ENCODE measurements at regions not wholly inside any gene's neighbourhood (a gene's known extent, or its start where the extent isn't known, plus 50 kb on each side); places are given as distances from the start of the nearest gene placed in this dataset.

GRCh38 chr2:123644053-123644452, 381.0 kb upstream of the CNTNAP5 start:
- no peak for DNase-seq (ENCODE audit: low read depth, low spot score)
- Histone ChIP-seq H3K4me3 (ENCODE audit: insufficient read length, low read depth) (no peak overlapping the region), H3K27me3 (ENCODE audit: insufficient read depth, insufficient read length) (no peaks in the 10 kb centered on the region), H3K9ac (ENCODE audit: insufficient read length, low read depth) (no peak overlapping the region), H3K36me3 (ENCODE audit: insufficient read depth, insufficient read length, low read length) (no peaks in the 10 kb centered on the region), H3K4me1 (ENCODE audit: insufficient read depth, insufficient read length) (no peaks in the 10 kb centered on the region), H3K9me3 (ENCODE audit: insufficient read depth, low read length) (no peaks in the 10 kb centered on the region)
- TF ChIP-seq ZNF274 (IDR thresholded peaks at IDR 0.05; ENCODE audit: low read depth, low read length), result no peak
- no peak for TF ChIP-seq YY1 (IDR thresholded peaks at IDR 0.05; ENCODE audit: insufficient read depth, insufficient read length)
- TF ChIP-seq SUZ12 (IDR thresholded peaks at IDR 0.05; ENCODE audit: extremely low read depth, insufficient read depth, insufficient read length), result no peak

- H3K36me3 ChIP-seq (ENCODE audit: insufficient read depth, insufficient read length, low read length), result no peaks in the 10 kb centered on the region
- H3K27me3 ChIP-seq (ENCODE audit: insufficient read depth, insufficient read length), result no peaks in the 10 kb centered on the region
- no peak overlapping the region for H3K4me3 ChIP-seq (ENCODE audit: insufficient read length, low read depth)
- H3K9ac ChIP-seq (ENCODE audit: insufficient read length, low read depth), result no peak overlapping the region
- TF ChIP-seq SUZ12 (IDR thresholded peaks at IDR 0.05; ENCODE audit: extremely low read depth, insufficient read depth, insufficient read length) (no peak), YY1 (IDR thresholded peaks at IDR 0.05; ENCODE audit: insufficient read depth, insufficient read length) (no peak), ZNF274 (IDR thresholded peaks at IDR 0.05; ENCODE audit: low read depth, low read length) (no peak)
- no peaks in the 10 kb centered on the region for H3K4me1 ChIP-seq (ENCODE audit: insufficient read depth, insufficient read length)
- no peaks in the 10 kb centered on the region for H3K9me3 ChIP-seq (ENCODE audit: insufficient read depth, low read length)
- no peak for DNase-seq (ENCODE audit: low read depth, low spot score)
Measured at GRCh38 chr2:123648016-123648415, 377.1 kb upstream of the CNTNAP5 start.

- no peak for DNase-seq (ENCODE audit: low read depth, low spot score)
Measured at GRCh38 chr2:123648956-123649355, 376.1 kb upstream of the CNTNAP5 start.

GRCh38 chr2:123651151-123651550, 373.9 kb upstream of the CNTNAP5 start:
- H3K9ac ChIP-seq (ENCODE audit: insufficient read length, low read depth), result no peak overlapping the region
- H3K4me3 ChIP-seq (ENCODE audit: insufficient read length, low read depth), result no peak overlapping the region
- no peaks in the 10 kb centered on the region for H3K36me3 ChIP-seq (ENCODE audit: insufficient read depth, insufficient read length, low read length)
- H3K9me3 ChIP-seq (ENCODE audit: insufficient read depth, low read length), result no peaks in the 10 kb centered on the region
- TF ChIP-seq ZNF274 (IDR thresholded peaks at IDR 0.05; ENCODE audit: low read depth, low read length) (no peak), SUZ12 (IDR thresholded peaks at IDR 0.05; ENCODE audit: extremely low read depth, insufficient read depth, insufficient read length) (no peak), YY1 (IDR thresholded peaks at IDR 0.05; ENCODE audit: insufficient read depth, insufficient read length) (no peak)
- H3K4me1 ChIP-seq (ENCODE audit: insufficient read depth, insufficient read length), result no peaks in the 10 kb centered on the region
- no peak for DNase-seq (ENCODE audit: low read depth, low spot score)
- no peaks in the 10 kb centered on the region for H3K27me3 ChIP-seq (ENCODE audit: insufficient read depth, insufficient read length)

More at GRCh38 chr2:123648956-123649355, 376.1 kb upstream of the CNTNAP5 start:
- H3K9me3 ChIP-seq (ENCODE audit: insufficient read depth, low read length), result no peaks in the 10 kb centered on the region
- H3K4me1 ChIP-seq (ENCODE audit: insufficient read depth, insufficient read length), result no peaks in the 10 kb centered on the region
- H3K27me3 ChIP-seq (ENCODE audit: insufficient read depth, insufficient read length), result no peaks in the 10 kb centered on the region
- H3K36me3 ChIP-seq (ENCODE audit: insufficient read depth, insufficient read length, low read length), result no peaks in the 10 kb centered on the region
- TF ChIP-seq YY1 (IDR thresholded peaks at IDR 0.05; ENCODE audit: insufficient read depth, insufficient read length) (no peak), ZNF274 (IDR thresholded peaks at IDR 0.05; ENCODE audit: low read depth, low read length) (no peak), SUZ12 (IDR thresholded peaks at IDR 0.05; ENCODE audit: extremely low read depth, insufficient read depth, insufficient read length) (no peak)
- no peak overlapping the region for H3K9ac ChIP-seq (ENCODE audit: insufficient read length, low read depth)
- H3K4me3 ChIP-seq (ENCODE audit: insufficient read length, low read depth), result no peak overlapping the region

GRCh38 chr2:123652320-123652719, 372.8 kb upstream of the CNTNAP5 start:
- Histone ChIP-seq H3K36me3 (ENCODE audit: insufficient read depth, insufficient read length, low read length) (no peaks in the 10 kb centered on the region), H3K27me3 (ENCODE audit: insufficient read depth, insufficient read length) (no peaks in the 10 kb centered on the region), H3K4me1 (ENCODE audit: insufficient read depth, insufficient read length) (no peaks in the 10 kb centered on the region), H3K9me3 (ENCODE audit: insufficient read depth, low read length) (peaks cover 2% of the 10 kb centered on the region; the same call in 1 of the 2 replicates), H3K4me3 (ENCODE audit: insufficient read length, low read depth) (no peak overlapping the region), H3K9ac (ENCODE audit: insufficient read length, low read depth) (no peak overlapping the region)
- no peak for DNase-seq (ENCODE audit: low read depth, low spot score)
- TF ChIP-seq SUZ12 (IDR thresholded peaks at IDR 0.05; ENCODE audit: extremely low read depth, insufficient read depth, insufficient read length), result no peak
- no peak for TF ChIP-seq YY1 (IDR thresholded peaks at IDR 0.05; ENCODE audit: insufficient read depth, insufficient read length)
- TF ChIP-seq ZNF274 (IDR thresholded peaks at IDR 0.05; ENCODE audit: low read depth, low read length), result no peak

GRCh38 chr2:123656590-123656989, 368.5 kb upstream of the CNTNAP5 start:
- Histone ChIP-seq H3K36me3 (ENCODE audit: insufficient read depth, insufficient read length, low read length) (no peaks in the 10 kb centered on the region), H3K9me3 (ENCODE audit: insufficient read depth, low read length) (peaks cover 35% of the 10 kb centered on the region), H3K9ac (ENCODE audit: insufficient read length, low read depth) (no peak overlapping the region), H3K4me1 (ENCODE audit: insufficient read depth, insufficient read length) (no peaks in the 10 kb centered on the region), H3K4me3 (ENCODE audit: insufficient read length, low read depth) (no peak overlapping the region), H3K27me3 (ENCODE audit: insufficient read depth, insufficient read length) (no peaks in the 10 kb centered on the region)
- no peak for DNase-seq (ENCODE audit: low read depth, low spot score)
- TF ChIP-seq SUZ12 (IDR thresholded peaks at IDR 0.05; ENCODE audit: extremely low read depth, insufficient read depth, insufficient read length) (no peak), ZNF274 (IDR thresholded peaks at IDR 0.05; ENCODE audit: low read depth, low read length) (no peak), YY1 (IDR thresholded peaks at IDR 0.05; ENCODE audit: insufficient read depth, insufficient read length) (no peak)

- H3K4me3 ChIP-seq (ENCODE audit: insufficient read length, low read depth), result no peak overlapping the region
- no peak overlapping the region for H3K9ac ChIP-seq (ENCODE audit: insufficient read length, low read depth)
- DNase-seq (ENCODE audit: low read depth, low spot score), result peak; percentile 71
- no peaks in the 10 kb centered on the region for H3K36me3 ChIP-seq (ENCODE audit: insufficient read depth, insufficient read length, low read length)
- no peaks in the 10 kb centered on the region for H3K27me3 ChIP-seq (ENCODE audit: insufficient read depth, insufficient read length)
- no peak for TF ChIP-seq YY1 (IDR thresholded peaks at IDR 0.05; ENCODE audit: insufficient read depth, insufficient read length)
- TF ChIP-seq SUZ12 (IDR thresholded peaks at IDR 0.05; ENCODE audit: extremely low read depth, insufficient read depth, insufficient read length), result no peak
- TF ChIP-seq ZNF274 (IDR thresholded peaks at IDR 0.05; ENCODE audit: low read depth, low read length), result no peak
- H3K4me1 ChIP-seq (ENCODE audit: insufficient read depth, insufficient read length), result no peaks in the 10 kb centered on the region
- peaks cover 40% of the 10 kb centered on the region for H3K9me3 ChIP-seq (ENCODE audit: insufficient read depth, low read length)
Measured at GRCh38 chr2:123659120-123659519, 366.0 kb upstream of the CNTNAP5 start.
